DOHH2 (cell line): ENCODE measurements at regions not wholly inside any gene's neighbourhood (a gene's known extent, or its start where the extent isn't known, plus 50 kb on each side); places are given as distances from the start of the nearest gene placed in this dataset.

Source experiments
- H3F3A ChIP-seq: fragments of 200-600 bp; sonication (generic), shearing (Covaris generic); 2 replicates; pipeline ENCODE4 v1.6.0; 2016; ENCODE audit warnings: antibody characterized with exemption, mild to moderate bottlenecking; ENCODE audit not compliant: control insufficient read depth, insufficient read depth
- H3K27ac ChIP-seq: fragments of 200-600 bp; sonication (generic); 2 replicates; pipeline ENCODE4 v1.5.1; 2014; ENCODE audit warnings: low read depth, mild to moderate bottlenecking, low read length, moderate library complexity
- H3K27me3 ChIP-seq: fragments of 200-600 bp; sonication (generic); 2 replicates; pipeline ENCODE4 v1.6.1; 2014; ENCODE audit warnings: mild to moderate bottlenecking, low read length, mixed read lengths; ENCODE audit not compliant: control insufficient read depth
- H3K36me3 ChIP-seq: fragments of 200-600 bp; sonication (generic); 2 replicates; pipeline ENCODE4 v1.6.1; 2014; ENCODE audit warnings: mild to moderate bottlenecking, low read length, moderate library complexity, mixed read lengths; ENCODE audit not compliant: control insufficient read depth
- H3K4me1 ChIP-seq: fragments of 200-600 bp; sonication (generic); 2 replicates; pipeline ENCODE4 v1.6.1; 2014; ENCODE audit warnings: mild to moderate bottlenecking, low read length, mixed read lengths; ENCODE audit not compliant: control insufficient read depth
- H3K4me2 ChIP-seq: fragments of 200-600 bp; sonication (generic); 2 replicates; pipeline ENCODE4 v1.6.0; 2014; ENCODE audit warnings: mild to moderate bottlenecking, low read length, moderate library complexity
- H3K4me3 ChIP-seq: fragments of 200-600 bp; sonication (generic); 2 replicates; pipeline ENCODE4 v1.5.1; 2014; ENCODE audit warnings: mild to moderate bottlenecking, low read length, mixed read lengths
- H3K79me2 ChIP-seq: fragments of 200-600 bp; sonication (generic); 2 replicates; pipeline ENCODE4 v1.6.1; 2014; ENCODE audit warnings: mild to moderate bottlenecking, low read length, mixed read lengths; ENCODE audit not compliant: control insufficient read depth
- H3K9me2 ChIP-seq: fragments of 200-600 bp; sonication (generic); replicated peaks from 2 replicates; pipeline ENCODE4 v1.6.1; 2014; ENCODE audit warnings: mild to moderate bottlenecking, low read length, mixed read lengths; ENCODE audit not compliant: control insufficient read depth
- H3K9me3 ChIP-seq: fragments of 200-600 bp; sonication (generic); 2 replicates; pipeline ENCODE4 v1.6.1; 2014; ENCODE audit warnings: antibody characterized with exemption, low read length, mixed read lengths; ENCODE audit not compliant: control insufficient read depth, insufficient read depth
- H4K20me1 ChIP-seq: fragments of 200-600 bp; sonication (generic); 2 replicates; pipeline ENCODE4 v1.6.0; 2014; ENCODE audit warnings: low read depth, mild to moderate bottlenecking, antibody characterized with exemption, low read length, moderate library complexity; ENCODE audit not compliant: control insufficient read depth, insufficient read depth
- CTCF ChIP-seq: fragments of 200-600 bp; sonication (generic); IDR thresholded peaks from one replicate; pipeline ENCODE4 v1.5.1; 2014; ENCODE audit warnings: antibody characterized with exemption, mild to moderate bottlenecking, low read depth, low read length; ENCODE audit not compliant: poor library complexity, severe bottlenecking
- EZH2phosphoT487 ChIP-seq: fragments of 200-600 bp; sonication (generic); IDR thresholded peaks from 2 replicates; pipeline ENCODE4 v1.6.1; 2017; ENCODE audit warnings: borderline replicate concordance, mild to moderate bottlenecking, antibody characterized with exemption, low read length, moderate library complexity, mixed read lengths

GRCh38 chr13:107374038-107374437 lies 806.1 kb upstream of the ARGLU1 start:
- no peaks in the 10 kb centered on the region for H3K9me2 ChIP-seq
- H3K27ac ChIP-seq, result no peak overlapping the region
- no peaks in the 10 kb centered on the region for H3K27me3 ChIP-seq
- no peak overlapping the region for H3K4me2 ChIP-seq
- H4K20me1 ChIP-seq, result no peaks in the 10 kb centered on the region
- H3K79me2 ChIP-seq, result no peaks in the 10 kb centered on the region
- H3K9me3 ChIP-seq, result no peaks in the 10 kb centered on the region
- H3K4me1 ChIP-seq, result no peaks in the 10 kb centered on the region
- no peaks in the 10 kb centered on the region for H3F3A ChIP-seq
- H3K4me3 ChIP-seq, result no peak overlapping the region
- TF ChIP-seq EZH2phosphoT487, result no peak
- no peak for TF ChIP-seq CTCF
- no peaks in the 10 kb centered on the region for H3K36me3 ChIP-seq

DNA sequence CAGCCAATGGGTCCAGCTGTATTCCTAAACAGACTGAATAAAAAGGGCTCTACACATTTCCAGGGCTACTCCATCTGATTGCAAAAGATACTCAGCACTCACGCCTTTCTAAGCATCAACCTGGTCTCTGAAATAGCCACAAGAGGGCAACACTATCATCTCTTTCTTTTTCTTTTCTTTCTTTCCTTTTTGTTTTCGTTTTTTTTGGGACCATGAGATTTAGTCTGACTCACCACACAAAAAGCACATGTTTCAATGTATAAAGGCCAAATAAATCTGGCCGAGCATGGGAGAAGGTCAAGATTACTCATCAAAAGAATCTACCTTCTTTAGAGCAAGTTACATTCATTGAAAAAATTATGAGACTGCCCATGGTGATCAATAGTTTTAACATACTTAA lies 805.6 kb upstream of the ARGLU1 start:
- H3K4me2 ChIP-seq, result no peak overlapping the region
- no peaks in the 10 kb centered on the region for H3K4me1 ChIP-seq
- TF ChIP-seq EZH2phosphoT487 (no peak), CTCF (peak; percentile 44)
- no peak overlapping the region for H3K27ac ChIP-seq
- H3K4me3 ChIP-seq, result no peak overlapping the region
- H3K79me2 ChIP-seq, result no peaks in the 10 kb centered on the region
- no peaks in the 10 kb centered on the region for H3K9me3 ChIP-seq
- H4K20me1 ChIP-seq, result no peaks in the 10 kb centered on the region
- H3K9me2 ChIP-seq, result no peaks in the 10 kb centered on the region
- no peaks in the 10 kb centered on the region for H3K27me3 ChIP-seq
- H3K36me3 ChIP-seq, result no peaks in the 10 kb centered on the region
- no peaks in the 10 kb centered on the region for H3F3A ChIP-seq

- no peak overlapping the region for H3K4me2 ChIP-seq
- no peaks in the 10 kb centered on the region for H3F3A ChIP-seq
These were observed 802.3 kb upstream of the ARGLU1 start for GRCh38 chr13:107370015-107370785.

GRCh38 chr13:107367258-107367657 lies 799.3 kb upstream of the ARGLU1 start:
- Histone ChIP-seq H3K27ac (no peak overlapping the region), H3K4me3 (no peak overlapping the region), H3K4me1 (no peaks in the 10 kb centered on the region), H3K36me3 (no peaks in the 10 kb centered on the region), H3K9me3 (no peaks in the 10 kb centered on the region), H3F3A (no peaks in the 10 kb centered on the region), H3K79me2 (no peaks in the 10 kb centered on the region), H3K9me2 (no peaks in the 10 kb centered on the region), H3K4me2 (no peak overlapping the region), H3K27me3 (no peaks in the 10 kb centered on the region), H4K20me1 (no peaks in the 10 kb centered on the region)
- no peak for TF ChIP-seq CTCF
- TF ChIP-seq EZH2phosphoT487, result no peak

More at GRCh38 chr13:107370015-107370785, 802.3 kb upstream of the ARGLU1 start:
- Histone ChIP-seq H3K4me1 (no peaks in the 10 kb centered on the region), H3K27ac (no peak overlapping the region), H3K9me2 (no peaks in the 10 kb centered on the region), H3K36me3 (no peaks in the 10 kb centered on the region), H4K20me1 (no peaks in the 10 kb centered on the region), H3K4me3 (no peak overlapping the region), H3K27me3 (no peaks in the 10 kb centered on the region), H3K9me3 (no peaks in the 10 kb centered on the region), H3K79me2 (no peaks in the 10 kb centered on the region)
- TF ChIP-seq EZH2phosphoT487, result no peak
